ENCODE measurements at regions not wholly inside any gene's neighbourhood (a gene's known extent, or its start where the extent isn't known, plus 50 kb on each side); places are given as distances from the start of the nearest gene placed in this dataset.

DNA sequence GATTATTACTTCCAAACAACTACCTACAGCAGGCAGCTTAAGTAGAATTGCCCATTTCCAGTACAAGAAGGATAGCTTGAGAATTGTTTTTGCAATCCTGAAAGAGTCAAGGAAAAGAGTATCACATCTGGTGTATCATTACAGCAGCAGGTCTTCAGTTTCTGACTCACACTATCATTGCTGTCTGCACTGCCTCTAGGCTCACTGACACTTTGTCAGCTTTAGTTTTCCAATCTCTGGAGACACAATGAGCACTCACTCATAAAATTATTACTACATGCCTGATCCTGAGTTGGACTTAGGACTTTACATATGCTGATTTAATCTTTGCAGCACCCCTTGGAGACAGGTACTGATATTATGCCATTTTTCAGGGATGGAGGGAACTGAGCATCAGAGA, 244.6 kb upstream of the BOD1L1 start:
- TF ChIP-seq ZNF274 (IDR thresholded peaks at IDR 0.05; ENCODE audit: low read depth, low read length) (no peak), YY1 (IDR thresholded peaks at IDR 0.05; ENCODE audit: insufficient read depth, insufficient read length) (no peak)

Measured in NT2/D1 (cell line).